Kidney (tissue), 13 donors: ENCODE measurements at regions not wholly inside any gene's neighbourhood (a gene's known extent, or its start where the extent isn't known, plus 50 kb on each side); places are given as distances from the start of the nearest gene placed in this dataset.

Source experiments
- DNase-seq, 5 donors: peaks; one replicate each; pipeline ENCODE4 v3.0.0-alpha.2; 2013 to 2020
- FAIRE-seq: peaks from 2 replicates; lab custom pipeline; 2012; peaks lifted over from hg19 to GRCh38; lab: Jason Lieb, UNC
- H3K27ac ChIP-seq, 2 donors: one replicate each; pipeline ENCODE4 v1.7.0; 2013; ENCODE audit warnings: low read depth in 2 of 2, low read length in 2 of 2, inconsistent platforms in 1 of 2
- H3K27me3 ChIP-seq: one replicate; pipeline ENCODE4 v1.7.1; 2013; ENCODE audit warnings: low read length, inconsistent platforms; ENCODE audit not compliant: control insufficient read depth, insufficient read depth
- H3K36me3 ChIP-seq, 3 donors: one replicate each; pipeline versions ENCODE4 v1.7.0 to v1.7.1; 2013; ENCODE audit warnings: low read length in 3 of 3, control low read depth in 1 of 3, inconsistent platforms in 1 of 3; ENCODE audit not compliant: insufficient read depth in 3 of 3, control insufficient read depth in 2 of 3
- H3K4me1 ChIP-seq, 3 donors: one replicate each; pipeline versions ENCODE4 v1.7.0 to v1.7.1; 2013; ENCODE audit warnings: low read length in 3 of 3, inconsistent platforms in 1 of 3, low read depth in 1 of 3; ENCODE audit not compliant: control insufficient read depth in 2 of 3, insufficient read depth in 2 of 3
- H3K4me3 ChIP-seq, 3 donors: one replicate each; pipeline versions ENCODE4 v1.7.0 to v1.8.1; 2013; ENCODE audit warnings: low read length in 3 of 3, control low read depth in 1 of 3, inconsistent platforms in 1 of 3
- H3K9ac ChIP-seq, 3 donors: one replicate each; pipeline versions ENCODE4 v1.7.0 to v1.7.1; 2013; ENCODE audit warnings: low read length in 3 of 3, control low read depth in 1 of 3, inconsistent platforms in 1 of 3
- H3K9me3 ChIP-seq, 3 donors: one replicate each; pipeline versions ENCODE4 v1.7.0 to v1.7.1; 2013; ENCODE audit warnings: low read length in 3 of 3, control low read depth in 1 of 3, inconsistent platforms in 1 of 3; ENCODE audit not compliant: control insufficient read depth in 2 of 3, insufficient read depth in 1 of 3
- CTCF ChIP-seq: IDR thresholded peaks from 3 replicates; pipeline ENCODE4 v1.5.1; 2012; ENCODE audit warnings: mild to moderate bottlenecking, moderate library complexity, borderline replicate concordance; ENCODE audit not compliant: insufficient read depth; ENCODE audit errors: extremely low read depth
- intact Hi-C: fragments of 100-400 bp; cut with DNase I; formaldehyde crosslinking; loops from one replicate; pipeline ENCODE4 v1.11.1; 2022
- donor health status: control.
- donor health status: control.
- donor health status: control.
- donor health status: control.
- donor health status: control.
- donor health status: DM: yes; HTN: yes; CAD: no.
- donor health status: Normal renal cell carcinoma (clear cell type).

GRCh38 chr1:239775466-239775865, 316.2 kb upstream of the FMN2 start:
- FAIRE-seq (no peak), DNase-seq (no peak)
- H3K27ac ChIP-seq: no peak overlapping the region
- H3K9ac ChIP-seq: no peak overlapping the region
- H3K4me3 ChIP-seq: no peak overlapping the region
- no peaks in the 10 kb centered on the region for H3K4me1 ChIP-seq
- no peaks in the 10 kb centered on the region for H3K9me3 ChIP-seq
- intact Hi-C loops: no loop called here
- TF ChIP-seq CTCF: no peak
- no peaks in the 10 kb centered on the region for H3K36me3 ChIP-seq
- no peaks in the 10 kb centered on the region for H3K27me3 ChIP-seq

DNA sequence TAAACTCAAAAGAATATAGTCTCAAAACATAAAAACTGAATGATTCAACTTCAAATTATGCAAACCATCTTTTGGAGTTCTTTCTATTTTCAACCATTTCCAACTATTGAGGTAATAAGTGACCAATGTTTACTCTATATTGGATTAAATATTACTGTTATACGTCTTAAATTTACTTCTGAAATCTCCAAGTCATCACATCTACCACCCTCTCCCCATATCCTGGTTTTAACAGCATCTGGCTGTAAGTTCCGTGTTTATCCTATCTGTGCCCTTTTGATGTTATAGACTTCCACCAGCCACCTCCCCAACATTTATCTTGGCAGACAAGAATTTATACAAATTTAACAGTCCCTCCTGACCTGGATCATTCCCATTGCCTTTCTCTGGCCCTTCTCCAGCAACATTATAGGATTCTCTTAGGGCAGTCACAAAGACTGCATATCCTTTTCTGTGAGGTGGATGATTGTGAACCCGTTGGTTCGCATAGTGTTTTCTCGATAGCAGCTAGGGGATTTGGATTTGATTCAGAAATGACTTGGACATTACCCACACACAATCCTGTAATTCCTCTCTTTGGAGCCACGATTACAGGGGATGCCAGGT, 313.4 kb upstream of the FMN2 start:
- Histone ChIP-seq H3K9ac (no peak overlapping the region), H3K27me3 (no peaks in the 10 kb centered on the region), H3K36me3 (no peaks in the 10 kb centered on the region), H3K27ac (no peak overlapping the region), H3K9me3 (no peaks in the 10 kb centered on the region), H3K4me3 (no peak overlapping the region), H3K4me1 (no peaks in the 10 kb centered on the region)
- no peak for TF ChIP-seq CTCF
- no peak for DNase-seq
- no peak for FAIRE-seq
- intact Hi-C loops: no loop called here

- Histone ChIP-seq H3K4me1 (no peaks in the 10 kb centered on the region), H3K27me3 (no peaks in the 10 kb centered on the region), H3K36me3 (no peaks in the 10 kb centered on the region), H3K9me3 (peaks cover 0 to 3% (median 0%) of the 10 kb centered on the region in 3 donors), H3K4me3 (no peak overlapping the region), H3K27ac (no peak overlapping the region), H3K9ac (no peak overlapping the region)
- intact Hi-C loops: no loop called here
- no peak for DNase-seq
- TF ChIP-seq CTCF: no peak
- FAIRE-seq: no peak
Measured at GRCh38 chr1:239779962-239780361, 311.7 kb upstream of the FMN2 start.

DNA sequence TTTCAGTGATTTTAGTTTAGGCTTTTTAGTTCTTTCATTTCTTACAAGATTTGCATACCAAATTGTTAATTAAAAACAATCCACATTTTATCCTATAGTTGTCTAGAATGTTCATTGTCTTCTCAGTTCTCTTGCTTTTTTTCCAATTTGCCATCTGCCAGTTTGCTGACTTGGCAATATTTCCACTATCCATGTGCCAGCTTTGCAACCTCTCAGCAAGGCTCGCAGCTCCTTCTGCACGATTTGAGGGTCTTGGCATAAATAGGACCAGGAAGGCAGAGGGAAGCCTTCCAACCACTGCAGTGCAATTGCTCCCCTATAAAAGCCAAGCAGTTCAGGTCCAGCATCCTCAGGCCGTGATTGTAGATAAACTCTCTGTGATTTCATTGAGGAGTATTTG, 306.8 kb upstream of the FMN2 start:
- Histone ChIP-seq H3K4me3 (no peak overlapping the region), H3K9ac (no peak overlapping the region), H3K36me3 (no peaks in the 10 kb centered on the region), H3K27ac (no peak overlapping the region), H3K27me3 (no peaks in the 10 kb centered on the region), H3K4me1 (no peaks in the 10 kb centered on the region), H3K9me3 (peaks cover 0 to 3% (median 0%) of the 10 kb centered on the region in 3 donors)
- DNase-seq (no peak), FAIRE-seq (no peak)
- intact Hi-C loops: no loop called here
- TF ChIP-seq CTCF: no peak
